NCI-H1694 (cell line): ENCODE measurements at regions not wholly inside any gene's neighbourhood (a gene's known extent, or its start where the extent isn't known, plus 50 kb on each side); places are given as distances from the start of the nearest gene placed in this dataset.

Experiments used
- DNase-seq: peaks from one replicate; lab custom pipeline; 2025; lab: John Stamatoyannopoulos, UW

DNA sequence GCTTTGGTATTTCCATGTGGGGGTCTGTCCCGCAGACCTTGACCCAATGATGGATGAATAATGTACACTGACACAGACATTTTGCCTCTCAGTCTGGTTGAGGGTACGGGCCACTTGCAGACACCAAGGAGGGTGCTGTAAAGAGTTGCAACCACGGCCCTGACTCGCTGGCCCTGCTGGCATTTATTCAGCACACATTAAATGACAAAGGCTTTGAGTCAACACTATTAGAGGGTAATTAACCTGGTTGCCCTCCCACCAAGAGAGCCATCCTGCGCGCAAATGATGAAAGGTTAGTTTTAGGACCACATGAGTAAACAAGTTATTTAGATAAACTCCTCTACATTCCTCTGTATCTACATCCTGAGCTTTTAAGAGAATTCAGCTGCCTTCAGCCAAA, 308.9 kb upstream of the MMS22L start:
- no peak for DNase-seq

DNA sequence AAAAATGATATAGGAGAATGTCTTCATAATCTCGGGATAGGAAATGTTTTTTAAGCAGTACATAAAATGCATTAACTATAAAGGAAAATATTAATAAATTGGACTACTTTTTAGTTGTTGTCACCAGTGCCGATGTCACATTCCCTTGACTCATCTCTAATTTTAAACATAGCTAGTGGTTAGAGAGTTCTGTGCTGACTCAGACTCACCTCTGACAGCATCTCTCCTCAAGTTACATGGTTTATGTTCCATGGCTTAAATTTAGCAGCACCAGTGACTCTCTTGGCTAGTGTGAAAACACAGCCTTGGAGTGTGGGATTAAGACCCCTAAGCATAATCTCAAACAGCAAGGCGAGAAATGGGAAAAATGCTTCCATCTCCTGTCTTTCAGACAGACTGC, 311.8 kb upstream of the MMS22L start:
- no peak for DNase-seq

DNA sequence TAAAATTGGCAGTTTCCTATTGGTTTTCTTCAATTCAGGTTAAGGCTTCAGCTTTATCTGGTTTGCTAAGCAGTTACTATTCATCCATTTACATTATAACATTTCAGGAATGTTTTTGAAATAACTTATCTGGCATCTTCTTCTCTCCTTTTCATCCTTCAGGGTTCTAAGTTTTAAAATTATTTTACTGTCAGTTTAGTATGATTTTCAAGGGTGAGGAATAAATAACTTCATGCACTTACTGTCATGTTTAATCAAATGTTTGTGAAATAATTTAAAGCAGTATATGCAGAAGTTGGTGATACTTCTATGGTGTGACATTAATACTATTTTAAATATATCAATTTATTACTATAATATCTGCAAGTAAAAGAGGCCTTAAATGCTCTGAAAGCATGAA, 338.1 kb upstream of the MMS22L start:
- DNase-seq, result no peak

DNA sequence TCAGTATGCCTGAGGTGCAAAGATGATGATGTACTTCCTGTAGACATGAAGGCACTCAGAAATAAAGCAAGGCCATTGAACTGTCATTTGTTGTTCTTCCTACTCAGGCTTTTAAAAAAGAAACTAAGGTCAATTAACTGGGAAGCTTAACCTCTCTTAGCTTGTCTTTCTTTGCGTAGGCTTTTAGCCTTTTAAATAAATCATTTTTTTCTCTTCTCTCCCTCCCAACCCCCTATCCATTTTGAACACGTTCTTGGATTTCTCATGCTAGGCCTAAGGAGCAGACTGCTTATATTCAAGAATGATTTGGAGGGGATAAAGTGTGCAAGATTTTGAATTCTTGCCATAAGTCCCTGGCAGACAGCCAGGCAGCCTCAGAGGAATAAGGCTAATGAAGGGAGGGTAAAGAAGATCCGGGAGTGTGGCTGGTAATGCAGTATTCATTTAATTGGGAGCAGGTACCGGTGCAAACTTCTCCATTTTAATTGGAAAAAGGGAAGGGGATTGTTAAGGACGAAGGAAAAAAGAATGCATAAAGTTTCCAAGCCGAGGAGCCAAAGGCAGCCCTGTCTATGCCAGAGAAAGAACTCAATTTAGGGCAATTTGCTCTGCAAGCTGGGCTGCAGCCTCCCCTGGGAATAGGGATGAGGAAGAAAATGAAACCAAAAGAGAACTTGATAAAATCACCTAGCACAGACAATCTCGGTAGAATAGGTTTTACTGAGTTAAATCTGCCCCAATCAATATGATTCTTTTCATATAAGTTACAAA, 343.8 kb upstream of the MMS22L start:
- DNase-seq, result no peak

DNA sequence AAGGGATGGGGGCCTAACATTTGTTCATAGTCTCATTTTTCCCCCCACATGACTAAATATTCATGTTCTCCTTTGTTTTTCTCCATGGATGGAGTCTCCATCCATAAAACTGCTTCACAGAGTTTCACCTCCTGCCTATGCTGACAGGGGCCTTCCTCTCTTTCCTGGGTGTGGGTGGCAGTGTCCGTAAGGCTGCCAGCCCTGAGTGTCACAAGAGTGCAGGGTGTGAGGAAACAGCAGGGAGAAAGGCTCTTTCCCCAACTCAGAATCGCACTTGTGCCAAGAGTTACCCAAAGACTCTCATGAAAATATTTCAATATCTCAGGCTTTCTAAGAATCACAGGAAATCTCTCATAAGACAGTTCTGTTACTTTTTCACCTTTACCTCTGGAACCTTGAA, 346.2 kb upstream of the MMS22L start:
- DNase-seq, result no peak

DNA sequence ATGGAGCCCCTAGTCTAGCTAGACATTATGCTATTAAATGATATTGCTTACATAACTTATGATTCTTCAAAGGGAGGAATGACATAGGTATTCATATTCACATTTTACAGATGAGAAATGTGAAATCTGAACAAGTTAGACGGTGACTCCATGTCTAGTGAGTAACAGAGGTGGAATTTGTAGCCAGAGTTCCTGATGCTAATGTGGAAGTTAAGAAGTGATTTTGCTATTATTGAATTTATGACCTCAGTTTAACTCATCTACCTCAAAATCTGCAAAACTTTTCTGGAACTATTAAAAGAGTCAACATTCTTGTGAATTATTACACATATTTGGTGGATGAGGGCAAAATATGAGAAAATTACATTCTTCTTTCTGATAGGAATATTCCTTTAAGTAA, 347.6 kb upstream of the MMS22L start:
- no peak for DNase-seq

DNA sequence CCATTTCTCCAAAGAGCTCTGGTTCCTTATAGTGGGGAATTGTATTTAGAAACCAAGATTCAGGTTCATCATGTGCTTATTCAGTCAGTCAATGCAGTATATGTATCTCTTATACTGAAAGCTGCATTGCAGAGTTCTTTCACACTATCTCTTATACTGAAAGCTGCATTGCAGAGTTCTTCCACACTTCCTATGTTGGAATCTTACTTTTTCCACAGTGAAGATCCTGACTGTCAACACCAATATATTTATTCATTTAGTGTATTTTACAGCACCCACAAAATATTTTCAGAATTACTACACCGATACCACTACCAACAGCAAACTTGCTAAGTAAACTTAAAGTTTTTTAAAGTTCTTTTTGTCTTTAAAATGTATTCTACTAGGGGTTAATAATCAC, 349.3 kb upstream of the MMS22L start:
- no peak for DNase-seq

DNA sequence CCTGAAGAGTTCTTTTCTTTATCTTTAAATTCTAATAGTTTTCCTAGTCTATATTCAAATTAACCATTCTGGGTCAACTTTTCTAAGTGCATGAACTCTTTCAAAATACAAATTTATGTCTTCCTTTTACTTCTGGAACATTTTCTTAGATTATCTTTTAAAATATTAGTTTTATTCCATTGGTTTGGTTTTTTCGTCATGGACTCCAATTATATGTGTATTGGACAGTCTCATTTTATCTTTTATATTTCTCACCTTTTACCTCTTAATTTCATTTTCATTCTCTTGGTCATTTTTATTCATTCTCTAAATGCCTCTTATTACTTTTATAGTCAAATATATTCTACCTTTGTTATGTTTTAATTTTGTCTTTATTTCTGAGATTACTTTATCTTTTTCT, 356.7 kb upstream of the MMS22L start:
- DNase-seq, result no peak

DNA sequence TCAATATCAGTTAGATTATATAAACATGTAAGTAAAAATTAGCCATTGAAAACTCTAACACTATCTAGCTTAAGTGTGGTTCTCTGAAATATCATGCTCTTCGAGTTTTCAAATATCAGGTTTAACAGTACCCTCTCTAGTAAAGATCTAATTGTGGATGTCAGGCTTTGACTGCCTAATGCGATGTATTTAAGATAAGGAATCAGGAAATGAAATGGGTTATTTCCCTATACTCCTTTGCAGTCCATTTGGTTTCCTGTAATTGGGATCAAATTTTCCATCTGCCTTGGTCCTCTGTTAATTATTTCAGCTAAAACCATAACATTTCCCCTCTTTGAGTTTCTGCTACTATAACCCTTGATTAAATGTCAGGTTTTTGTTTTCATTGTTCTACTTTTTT, 361.3 kb upstream of the MMS22L start:
- no peak for DNase-seq

DNA sequence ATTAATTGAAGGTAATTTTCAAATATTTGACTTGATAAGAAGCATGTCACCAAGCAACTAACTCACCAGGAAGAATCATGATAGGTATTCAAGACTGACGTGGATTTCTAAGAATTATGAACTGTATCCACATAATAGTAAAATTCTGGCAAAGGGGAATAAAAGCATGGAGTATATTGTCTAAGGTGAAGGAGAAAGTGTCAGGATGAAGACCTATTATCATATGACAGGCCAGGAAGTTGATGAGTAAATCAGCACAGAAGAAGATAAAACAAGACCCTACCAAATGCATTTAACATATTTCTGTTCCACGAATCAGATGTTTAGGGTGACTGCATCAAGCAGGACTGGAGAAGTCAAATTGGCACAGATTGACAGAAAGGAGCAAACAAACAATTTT, 362.7 kb upstream of the MMS22L start:
- no peak for DNase-seq

DNA sequence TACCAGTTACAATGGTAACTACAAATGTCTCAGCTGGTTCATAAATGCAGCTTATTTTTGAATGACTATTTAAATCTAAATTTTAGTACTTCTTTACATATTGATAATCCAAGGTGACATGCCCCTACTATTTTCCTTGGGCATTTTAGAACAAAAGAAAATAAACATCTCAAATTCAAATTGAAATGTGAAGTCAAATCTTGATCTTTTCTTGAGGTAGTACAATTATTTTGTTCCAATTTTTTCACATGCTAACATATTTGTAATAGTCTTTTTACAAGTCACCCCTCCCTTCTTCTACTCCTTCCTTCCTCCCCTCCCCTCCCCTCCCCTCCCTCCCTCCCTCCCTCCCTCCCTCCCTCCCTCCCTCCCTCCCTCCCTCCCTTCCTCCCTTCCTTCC, 370.1 kb upstream of the MMS22L start:
- no peak for DNase-seq

DNA sequence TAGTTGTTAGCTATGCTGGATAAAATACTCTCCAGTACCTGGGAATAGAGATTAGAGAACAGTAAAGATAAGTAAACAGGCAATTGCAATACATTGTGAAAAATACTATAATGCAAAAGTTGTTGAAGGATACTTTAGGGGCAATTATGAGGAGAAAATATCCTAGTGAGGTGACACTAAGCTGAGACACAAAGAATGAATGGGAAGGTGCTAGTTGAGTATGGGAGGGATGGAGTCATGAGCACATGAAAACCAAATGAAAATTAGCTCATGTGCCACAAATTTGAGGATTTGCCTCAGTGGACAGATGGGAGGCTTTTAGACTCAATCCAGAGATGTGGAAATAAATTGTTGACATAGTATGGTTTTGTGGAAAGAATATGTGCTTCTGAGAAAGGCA, 370.5 kb upstream of the MMS22L start:
- DNase-seq, result no peak

DNA sequence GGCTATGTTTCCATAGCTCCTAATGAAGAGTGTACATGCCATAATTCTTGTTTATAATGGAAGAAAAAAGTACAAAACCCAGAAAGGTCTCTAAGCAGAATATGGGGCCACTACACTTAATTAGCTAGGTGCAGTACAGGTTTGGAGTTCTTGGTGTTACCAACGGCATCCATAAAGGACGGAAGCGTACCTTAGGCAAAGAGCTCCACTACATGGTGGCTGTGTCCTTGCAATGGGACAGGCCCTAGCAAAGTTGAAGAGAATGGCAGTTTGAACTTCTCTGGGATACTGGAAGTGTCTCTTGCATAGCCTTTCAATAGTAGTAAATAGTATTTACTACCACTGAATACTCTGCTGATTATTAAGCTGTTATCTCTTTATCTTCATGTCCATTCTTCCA, 371.7 kb upstream of the MMS22L start:
- DNase-seq, result no peak

DNA sequence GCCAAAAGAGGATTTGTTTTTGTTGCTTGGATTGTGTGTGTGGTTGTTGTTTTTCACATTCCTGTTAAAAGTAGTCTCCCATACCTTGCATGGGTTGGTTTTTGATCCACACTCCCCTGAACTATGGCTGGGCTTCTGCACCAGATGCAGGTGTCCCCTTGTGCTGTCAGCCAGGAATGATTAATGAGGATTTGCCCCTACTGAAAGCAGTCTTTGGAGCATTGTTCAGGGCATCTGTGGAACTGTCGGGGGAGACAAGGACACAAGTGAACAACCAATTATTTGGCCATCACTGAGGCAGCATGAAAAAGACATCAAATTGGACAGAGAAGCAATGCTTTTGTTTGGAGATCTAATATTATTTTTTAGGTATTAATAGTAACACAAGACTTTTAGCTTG, 373.2 kb upstream of the MMS22L start:
- DNase-seq, result no peak

DNA sequence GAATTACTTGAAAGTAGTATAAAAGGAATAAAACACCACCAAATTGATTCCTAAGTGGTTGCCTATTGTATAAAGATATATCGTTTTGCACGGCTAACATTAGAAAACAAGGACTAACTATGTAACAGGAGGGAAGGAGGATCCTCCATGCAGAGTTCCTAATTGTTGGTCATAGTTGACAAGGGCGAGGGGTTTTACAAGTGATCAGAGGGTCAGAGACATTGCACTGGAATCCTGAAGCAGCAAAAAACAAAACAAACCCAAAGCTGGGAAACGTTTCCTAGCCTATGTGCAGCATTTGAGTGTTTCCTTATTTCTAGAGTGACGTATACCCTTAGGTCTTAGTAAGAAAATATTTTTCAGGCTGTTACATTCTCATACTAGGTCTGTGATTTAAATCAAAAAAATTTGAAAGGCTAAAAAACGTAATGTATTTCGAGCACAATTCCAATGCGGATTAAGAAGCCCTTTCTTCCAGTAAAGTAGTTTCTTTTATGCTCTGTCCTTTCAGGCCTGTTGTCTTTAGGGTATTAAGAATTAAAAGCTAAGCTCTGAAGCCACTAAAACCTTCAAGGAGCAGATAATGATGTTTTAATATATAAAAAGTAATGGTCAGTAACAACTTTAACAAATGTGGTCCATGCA, 373.8 kb upstream of the MMS22L start:
- no peak for DNase-seq

DNA sequence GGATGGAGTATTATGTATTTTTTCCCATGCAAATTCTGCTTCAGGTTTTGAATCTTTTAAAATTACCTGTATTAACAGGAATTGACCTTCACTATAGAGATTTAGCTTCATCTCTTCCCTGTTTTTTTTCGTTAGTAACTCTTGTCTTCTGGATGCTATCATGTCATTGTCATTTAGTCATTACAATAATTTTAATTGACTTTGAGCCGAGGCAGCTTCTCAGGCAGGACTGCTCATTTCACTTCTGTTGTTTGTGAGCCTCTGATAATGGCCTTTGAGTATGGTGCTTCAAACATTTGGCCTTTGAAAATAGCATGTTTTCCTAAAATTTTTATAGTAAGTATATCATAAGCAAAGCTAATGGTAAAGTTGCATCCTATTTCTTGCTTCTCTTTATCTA, 375.1 kb upstream of the MMS22L start:
- no peak for DNase-seq

DNA sequence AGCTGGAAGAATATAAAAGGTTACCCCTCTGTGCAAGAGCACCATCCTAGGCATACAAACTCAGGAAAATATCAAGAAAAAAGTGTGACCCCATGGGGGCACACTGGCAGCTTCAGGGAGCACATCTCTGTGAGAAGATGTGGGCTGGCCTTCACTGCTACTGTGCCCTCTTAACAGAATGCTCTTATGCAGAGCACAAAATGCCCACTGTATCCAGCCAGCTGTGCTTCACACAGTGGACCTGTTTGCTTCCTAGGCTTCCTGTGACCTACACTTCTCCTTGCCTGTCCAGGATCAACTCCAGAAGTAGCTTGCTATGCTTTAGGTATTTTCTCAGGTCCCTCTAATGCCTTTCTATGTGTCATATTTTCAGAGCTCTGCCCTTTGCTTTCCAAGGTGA, 380.2 kb upstream of the MMS22L start:
- no peak for DNase-seq

DNA sequence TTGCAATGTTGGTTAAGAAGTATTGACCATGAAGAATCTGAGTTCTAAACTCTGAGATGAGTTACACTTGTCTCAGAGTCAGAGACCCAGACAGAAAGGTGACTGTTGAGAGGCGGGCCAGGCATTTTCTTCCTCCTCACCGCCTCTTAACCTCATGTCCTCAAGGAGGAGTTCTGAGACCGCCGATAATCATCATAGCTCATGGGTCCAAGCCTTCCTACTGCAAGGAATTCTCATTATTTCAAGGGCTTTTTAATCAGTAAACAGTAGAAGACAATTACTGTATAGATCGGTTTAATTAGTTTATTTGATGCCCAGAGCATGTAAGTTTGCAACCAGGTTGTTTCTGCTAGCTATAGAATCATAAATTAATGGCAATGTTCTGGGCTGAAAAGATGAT, 382.4 kb upstream of the MMS22L start:
- no peak for DNase-seq

DNA sequence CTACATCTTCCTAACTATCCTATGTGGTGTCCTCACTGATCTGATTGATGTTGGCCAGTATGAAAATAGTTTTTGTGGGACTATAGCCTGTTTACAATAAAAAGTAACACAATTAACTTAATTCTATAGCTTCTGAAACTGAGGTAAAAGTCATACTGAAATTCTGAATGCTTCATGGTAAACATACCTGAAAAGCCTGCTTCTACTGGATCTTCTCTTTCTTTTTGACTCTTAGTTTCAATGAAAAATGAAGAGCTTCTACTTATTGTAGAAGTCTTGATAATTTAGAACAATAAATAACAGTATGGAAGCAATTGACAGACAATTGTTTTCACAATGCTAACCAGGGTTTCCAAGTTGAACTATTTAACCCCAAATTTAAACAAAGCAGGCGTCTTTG, 383.9 kb upstream of the MMS22L start:
- no peak for DNase-seq

DNA sequence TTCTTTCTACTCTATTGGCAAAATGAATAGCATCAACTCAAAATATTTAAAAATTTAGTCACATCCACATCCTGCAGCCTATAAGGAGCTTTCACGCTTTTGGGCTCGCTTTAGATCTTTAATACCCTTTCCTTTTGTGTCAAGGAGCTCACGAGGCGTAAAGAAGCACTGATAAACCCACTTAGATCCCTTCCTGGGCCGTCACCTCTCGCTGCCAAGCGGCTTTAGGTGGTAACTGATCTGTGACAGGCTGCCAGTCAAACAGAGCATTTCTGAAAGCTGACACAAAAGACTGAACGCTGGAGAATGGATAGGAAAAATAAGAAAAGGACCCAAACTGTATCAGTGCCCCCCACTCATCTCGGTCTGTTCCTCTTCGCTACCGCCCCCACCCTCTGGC, 385.7 kb upstream of the MMS22L start:
- DNase-seq, result no peak

DNA sequence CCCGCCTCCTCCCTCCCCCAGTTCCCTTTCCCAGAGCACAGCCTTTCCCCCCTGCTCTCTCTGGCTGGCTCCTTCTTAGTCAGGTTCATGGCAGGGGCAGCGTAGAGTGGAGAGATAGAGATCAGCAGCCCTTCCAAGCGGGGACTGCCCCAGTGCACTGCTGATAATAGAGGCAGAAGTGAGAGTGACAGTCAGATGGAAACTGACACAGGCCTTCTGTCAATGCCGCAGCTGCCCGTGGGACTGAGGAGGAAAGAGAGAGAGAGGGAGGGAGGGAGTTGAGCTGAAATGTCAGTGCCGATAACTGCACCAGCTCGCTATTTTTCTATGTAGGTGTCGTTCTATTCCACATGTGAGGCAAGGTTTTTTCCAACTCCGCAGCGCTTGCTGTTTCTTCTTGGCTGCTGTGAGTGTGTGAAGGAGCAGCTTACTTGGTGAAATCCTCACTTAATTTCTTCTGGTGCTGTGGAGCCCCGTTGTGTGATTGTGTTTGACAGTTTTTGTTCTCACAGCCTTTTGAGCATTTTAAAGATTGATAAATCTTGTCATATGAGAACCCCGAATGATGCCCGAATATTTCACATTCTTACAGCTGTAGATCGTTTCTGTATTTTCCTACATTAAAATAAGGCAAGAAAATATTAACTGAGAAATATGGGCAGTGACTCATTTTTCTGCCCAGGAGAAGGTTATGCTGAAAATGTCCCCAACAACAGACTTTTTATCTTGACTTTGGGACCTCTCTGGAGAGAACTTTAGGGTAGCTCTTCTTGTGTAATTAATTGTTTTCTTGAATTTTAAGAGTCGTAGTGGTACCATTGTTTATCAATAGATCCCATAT, 386.4 kb upstream of the MMS22L start:
- no peak for DNase-seq

DNA sequence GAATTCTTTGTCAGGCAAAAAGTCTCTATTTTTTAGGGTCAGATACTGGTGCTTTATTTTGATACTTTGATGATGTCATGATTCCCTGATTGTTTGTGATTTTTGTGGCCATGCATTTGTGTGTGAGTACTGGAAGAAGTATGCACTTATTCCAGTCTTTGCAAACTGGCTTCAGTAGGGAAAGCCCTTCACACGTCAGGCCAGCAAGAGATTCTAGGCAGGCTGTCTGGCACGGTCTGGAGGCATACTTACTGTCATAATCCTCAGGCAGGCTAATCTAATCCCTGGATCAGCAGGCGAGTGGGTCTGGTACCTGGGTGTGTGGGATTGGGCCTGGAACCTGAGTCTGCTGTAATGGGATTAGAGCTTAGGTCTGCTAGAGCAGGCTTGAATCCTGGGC, 391.8 kb upstream of the MMS22L start:
- no peak for DNase-seq

DNA sequence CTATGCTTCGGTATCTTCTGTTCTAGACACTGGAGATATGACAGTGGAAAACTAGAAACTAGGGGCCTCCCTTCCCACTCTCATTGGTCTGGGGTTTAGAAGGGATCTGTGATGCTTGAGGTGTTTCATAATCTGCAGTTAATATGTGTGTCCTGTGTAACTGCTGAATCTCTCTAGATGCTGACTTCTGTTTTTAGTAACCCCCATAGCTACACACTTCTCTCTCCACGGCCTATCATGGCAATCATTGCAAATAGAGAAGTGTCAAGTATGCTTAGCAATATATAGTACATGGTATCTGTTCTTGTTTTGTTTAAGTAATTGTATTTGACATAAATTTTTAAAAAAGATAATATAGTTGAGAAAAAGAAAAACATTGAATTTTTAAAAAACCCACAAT, 394.6 kb upstream of the MMS22L start:
- no peak for DNase-seq
